ENCODE measurements at regions not wholly inside any gene's neighbourhood (a gene's known extent, or its start where the extent isn't known, plus 50 kb on each side); places are given as distances from the start of the nearest gene placed in this dataset.
"Not testable (repeated sequence)": the region's sequence is repeated elsewhere in the genome, so short reads cannot be mapped to it uniquely, and the experiment has no call there.

DNA sequence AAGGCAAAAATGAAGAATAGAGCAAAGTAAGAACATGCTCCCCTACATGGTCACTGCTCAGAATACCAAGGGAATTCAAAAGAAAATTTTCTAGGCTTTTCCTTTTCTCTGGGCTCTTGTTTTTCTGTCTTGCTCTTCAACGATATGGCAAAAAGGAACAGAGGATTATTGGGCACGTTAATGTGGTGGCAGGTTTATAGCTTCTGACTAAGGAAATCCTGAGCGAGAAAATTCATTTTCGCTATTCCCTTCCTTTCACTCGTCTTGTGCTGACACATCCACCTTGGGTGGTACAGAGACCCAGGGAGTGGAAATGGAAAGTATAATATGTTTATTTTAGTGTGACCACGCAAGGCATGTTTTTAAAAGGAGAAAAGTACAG lies 132.8 kb downstream of the TRIM27 start:
- DNase-seq (ENCODE audit: low spot score in 2 of 2): no peak
- no peaks in the 10 kb centered on the region for H3K36me3 ChIP-seq
- no peak overlapping the region for H3K4me3 ChIP-seq
- peaks cover 3% of the 10 kb centered on the region for H3K27me3 ChIP-seq
- H3K9me3 ChIP-seq: peaks cover 0 to 5% of the 10 kb centered on the region in 2 donors
- intact Hi-C loops (cut with DNase I): no loop called here
- H3K4me1 ChIP-seq: no peaks in the 10 kb centered on the region
- no peak for TF ChIP-seq CTCF (IDR thresholded peaks at IDR 0.05)
- H3K27ac ChIP-seq: no peak overlapping the region

DNA sequence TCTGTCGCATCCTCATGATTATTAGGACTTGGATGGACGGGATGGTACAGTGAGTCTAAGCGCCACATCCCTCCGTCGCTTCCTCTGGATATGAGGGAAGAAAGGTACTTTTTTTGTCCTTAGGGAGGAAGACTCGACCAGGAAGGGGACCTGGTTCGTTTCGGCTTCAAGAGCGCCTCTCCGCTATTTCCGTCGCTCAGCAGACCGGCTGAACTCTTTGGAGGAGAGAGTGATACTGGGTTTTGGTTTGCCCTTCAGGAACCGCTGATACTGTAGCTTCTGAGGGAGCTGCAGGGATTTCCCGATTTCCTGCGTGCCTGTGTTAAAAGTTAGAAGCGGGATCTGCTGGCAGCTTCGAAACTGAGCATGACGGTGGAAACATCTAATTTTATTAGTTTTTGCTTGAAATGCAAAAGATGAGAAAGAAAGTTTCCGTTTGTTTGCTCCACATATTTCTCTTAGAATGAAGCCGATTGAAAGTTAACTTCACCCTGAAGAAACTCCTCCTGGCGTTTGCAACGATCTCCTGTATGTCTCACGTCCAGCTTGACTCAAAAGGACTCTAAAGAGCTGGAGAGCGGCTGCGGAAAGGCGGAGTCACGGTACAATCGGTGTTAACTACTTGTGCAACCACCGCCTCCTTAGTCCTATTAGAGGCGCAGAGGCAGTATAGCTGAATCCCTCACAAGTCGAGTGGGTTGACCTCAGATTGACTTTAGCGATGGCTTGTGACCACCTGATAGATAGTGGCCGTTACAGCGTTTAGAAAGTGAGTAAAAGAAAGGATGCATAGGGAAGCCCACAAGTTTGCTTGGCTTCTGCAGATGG lies 129.4 kb downstream of the TRIM27 start:
- no peak for TF ChIP-seq CTCF (IDR thresholded peaks at IDR 0.05)
- Histone ChIP-seq H3K4me3 (no peak overlapping the region), H3K9me3 (peaks cover 0 to 5% of the 10 kb centered on the region in 2 donors), H3K36me3 (no peaks in the 10 kb centered on the region), H3K4me1 (no peaks in the 10 kb centered on the region), H3K27ac (no peak overlapping the region), H3K27me3 (no peaks in the 10 kb centered on the region)
- intact Hi-C loops (cut with DNase I): no loop called here
- no peak for DNase-seq (ENCODE audit: low spot score in 2 of 2)

- H3K27ac ChIP-seq; intact Hi-C loops (cut with DNase I); H3K4me3 ChIP-seq; H3K36me3 ChIP-seq; H3K27me3 ChIP-seq; DNase-seq (ENCODE audit: low spot score in 2 of 2); H3K4me1 ChIP-seq; H3K9me3 ChIP-seq: not testable (repeated sequence)
Observed at GRCh38 chr6:28800647-28801046, 123.1 kb downstream of the TRIM27 start.

GRCh38 chr6:28802417-28803336 lies 121.1 kb downstream of the TRIM27 start:
- TF ChIP-seq CTCF (IDR thresholded peaks at IDR 0.05): no peak
- DNase-seq (ENCODE audit: low spot score in 2 of 2): no peak
- no peaks in the 10 kb centered on the region for H3K4me1 ChIP-seq
- H3K9me3 ChIP-seq: no peaks in the 10 kb centered on the region
- H3K27ac ChIP-seq: no peak overlapping the region
- intact Hi-C loops (cut with DNase I): no loop called here
- H3K4me3 ChIP-seq: no peak overlapping the region
- no peaks in the 10 kb centered on the region for H3K36me3 ChIP-seq
- H3K27me3 ChIP-seq: no peaks in the 10 kb centered on the region

DNA sequence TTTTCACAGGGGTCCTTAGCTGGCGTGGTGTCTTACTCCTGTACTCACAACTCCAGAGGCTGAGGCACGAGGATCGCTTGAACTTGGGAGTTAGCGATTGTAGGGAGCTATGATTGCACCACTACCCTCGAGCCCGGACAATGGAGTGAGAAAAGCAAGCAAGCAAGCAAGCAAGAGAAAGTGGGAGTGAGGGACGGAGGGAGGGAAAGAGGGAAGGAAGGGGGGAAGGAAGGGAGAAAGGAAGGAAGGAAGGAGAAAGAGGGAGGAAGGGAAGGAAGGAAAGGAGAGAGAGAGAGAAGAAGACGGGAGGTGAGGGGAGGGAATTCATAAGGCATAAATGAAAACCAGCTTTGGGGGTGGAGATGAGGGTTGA lies 120.5 kb downstream of the TRIM27 start:
- intact Hi-C loops (cut with DNase I): no loop called here
- DNase-seq (ENCODE audit: low spot score in 2 of 2): no peak
- no peaks in the 10 kb centered on the region for H3K36me3 ChIP-seq
- no peak for TF ChIP-seq CTCF (IDR thresholded peaks at IDR 0.05)
- no peaks in the 10 kb centered on the region for H3K4me1 ChIP-seq
- no peak overlapping the region for H3K4me3 ChIP-seq
- H3K27me3 ChIP-seq: no peaks in the 10 kb centered on the region
- H3K9me3 ChIP-seq: no peaks in the 10 kb centered on the region
- H3K27ac ChIP-seq: no peak overlapping the region

DNA sequence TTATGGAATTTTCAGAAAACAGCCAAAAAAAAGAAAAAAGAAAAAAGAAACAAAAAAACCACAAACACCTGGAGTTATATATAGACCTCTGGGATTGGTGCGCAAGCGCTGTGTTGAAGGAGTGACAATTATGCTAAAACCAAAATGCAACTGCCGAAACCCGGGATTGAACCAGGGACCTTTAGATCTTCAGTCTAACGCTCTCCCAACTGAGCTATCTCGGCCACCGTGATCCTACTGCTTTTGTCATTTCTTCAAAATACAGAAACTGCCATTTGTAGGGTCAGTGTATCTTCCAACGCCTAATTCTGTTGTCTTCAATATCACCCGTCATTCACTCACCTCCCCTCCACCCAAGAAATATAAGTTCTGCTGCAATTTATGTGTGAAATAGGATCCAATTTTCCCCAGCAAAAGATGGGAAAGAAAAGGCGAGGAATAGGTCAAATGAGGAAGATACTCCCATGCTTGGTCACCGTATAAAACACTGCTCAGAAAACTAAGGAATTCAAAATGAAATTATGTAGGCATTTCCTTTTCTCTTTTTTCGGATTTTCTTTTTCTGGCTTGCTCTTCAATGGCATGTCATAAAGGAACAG lies 116.0 kb downstream of the TRIM27 start:
- H3K36me3 ChIP-seq: no peaks in the 10 kb centered on the region
- intact Hi-C loops (cut with DNase I): no loop called here
- TF ChIP-seq CTCF (IDR thresholded peaks at IDR 0.05): no peak
- peaks cover 8% of the 10 kb centered on the region for H3K27me3 ChIP-seq
- H3K27ac ChIP-seq: no peak overlapping the region
- H3K9me3 ChIP-seq: no peaks in the 10 kb centered on the region
- no peak for DNase-seq (ENCODE audit: low spot score in 2 of 2)
- no peak overlapping the region for H3K4me3 ChIP-seq
- H3K4me1 ChIP-seq: no peaks in the 10 kb centered on the region

Data from ascending aorta (tissue), 2 donors.